K562 (cell line): ENCODE measurements at regions not wholly inside any gene's neighbourhood (a gene's known extent, or its start where the extent isn't known, plus 50 kb on each side); places are given as distances from the start of the nearest gene placed in this dataset.

Experiments used
- ATAC-seq: fragments of 200-7000 bp; cut with Tn5 transposase; 3 replicates; pipeline ENCODE4 v1.9.1; 2020; ENCODE audit warnings: moderate library complexity
- BruUV-seq: library from RNA; stranded (reverse); fragments of 400-500 nt; replicated peaks from 2 replicates; lab custom pipeline; 2021; lab: Mats Ljungman, UMichigan
- CTCF ChIA-PET: fragments of 300-600 bp; formaldehyde crosslinking; extraction: SDS; loops from one replicate; lab custom pipeline; 2021; ENCODE audit warnings: low intra/inter-chr PET ratio; lab: Yijun Ruan, JAX
- POLR2A ChIA-PET: fragments of 300-600, 350-650 bp; sonication (Branson Sonifier 250); formaldehyde crosslinking; extraction: SDS; loops from one replicate; lab custom pipeline; 2021; ENCODE audit warnings: antibody characterized with exemption, inconsistent platforms; lab: Yijun Ruan, JAX
- DNase-seq, 4 experiments: peaks; one replicate each; pipeline versions ENCODE4 v3.0.0 to v3.0.0-alpha.2; 2011 to 2018; ENCODE audit warnings: low spot score in 3 of 4, mixed read lengths in 3 of 4; ENCODE audit errors: extremely low read depth in 1 of 4
- FAIRE-seq: peaks from 2 replicates; lab custom pipeline; 2011; peaks lifted over from hg19 to GRCh38; lab: Jason Lieb, UNC
- H2AFZ ChIP-seq: 2 replicates; pipeline ENCODE4 v1.6.0; 2011; ENCODE audit warnings: low read depth, low read length, control low read depth, inconsistent platforms
- H3K27ac ChIP-seq: fragments of 200-600 bp; 3 replicates; pipeline ENCODE4 v1.8.0; 2011; ENCODE audit warnings: low read depth, mild to moderate bottlenecking, control low read depth, inconsistent platforms, low read length, moderate library complexity, mixed read lengths; ENCODE audit errors: extremely low read depth
- H3K27me3 ChIP-seq, 2 experiments: fragments of 300-600 bp in 1 of 2; 2 replicates in 1 of 2; 3 replicates in 1 of 2; pipeline versions ENCODE4 v1.6.0 to v1.8.0; 2011; ENCODE audit warnings: inconsistent platforms in 2 of 2, low read length in 2 of 2, mild to moderate bottlenecking in 1 of 2, mixed read lengths in 1 of 2, moderate library complexity in 1 of 2; ENCODE audit not compliant: control insufficient read depth in 2 of 2, insufficient read depth in 2 of 2
- H3K36me3 ChIP-seq: fragments of 300-600 bp; 3 replicates; pipeline ENCODE4 v1.8.0; 2011; ENCODE audit warnings: mild to moderate bottlenecking, low read length, inconsistent platforms; ENCODE audit not compliant: control insufficient read depth, insufficient read depth
- H3K4me1 ChIP-seq, 2 experiments: fragments of 200-600 bp in 1 of 2; replicated peaks in 1 of 2; 2 replicates in 1 of 2; 3 replicates in 1 of 2; pipeline versions ENCODE4 v1.5.1 to v1.8.0; 2011; ENCODE audit warnings: inconsistent platforms in 2 of 2, low read length in 2 of 2, mild to moderate bottlenecking in 1 of 2, mixed read lengths in 1 of 2, moderate library complexity in 1 of 2; ENCODE audit not compliant: control insufficient read depth in 2 of 2, insufficient read depth in 2 of 2
- H3K4me2 ChIP-seq: 2 replicates; pipeline ENCODE4 v1.6.1; 2011; ENCODE audit warnings: low read length, control low read depth, inconsistent platforms, mixed read lengths; ENCODE audit not compliant: insufficient read depth
- H3K4me3 ChIP-seq: fragments of 200-600 bp; sonication (generic), shearing (Covaris generic); 2 replicates; pipeline ENCODE4 v1.5.1; 2016; ENCODE audit warnings: control low read depth, inconsistent platforms
- H3K79me2 ChIP-seq: fragments of 200-600 bp; 3 replicates; pipeline ENCODE4 v1.8.0; 2011; ENCODE audit warnings: low read length, inconsistent platforms; ENCODE audit not compliant: control insufficient read depth, insufficient read depth
- H3K9ac ChIP-seq, 2 experiments: 2 replicates each; pipeline versions ENCODE4 v1.6.0 to v1.6.1; 2011; ENCODE audit warnings: low read depth in 2 of 2, low read length in 2 of 2, control low read depth in 1 of 2, inconsistent platforms in 1 of 2, mild to moderate bottlenecking in 1 of 2, mixed read lengths in 1 of 2; ENCODE audit not compliant: insufficient read depth in 1 of 2
- H3K9me1 ChIP-seq: one replicate; pipeline ENCODE4 v1.6.0; 2011; ENCODE audit warnings: inconsistent platforms, mild to moderate bottlenecking, low read length, moderate library complexity; ENCODE audit not compliant: control insufficient read depth, insufficient read depth
- H3K9me3 ChIP-seq: replicated peaks from 2 replicates; pipeline ENCODE4 v1.5.1; 2011; ENCODE audit warnings: low read depth, low read length, inconsistent platforms; ENCODE audit not compliant: control insufficient read depth, insufficient read depth
- H4K20me1 ChIP-seq: replicated peaks from 2 replicates; pipeline ENCODE4 v1.6.1; 2011; ENCODE audit warnings: low read length, inconsistent platforms, mixed read lengths; ENCODE audit not compliant: control insufficient read depth, insufficient read depth
- BRD9 ChIP-seq: fragments of 450-650 bp; IDR thresholded peaks from 2 replicates; pipeline ENCODE4 v1.6.1; 2018; ENCODE audit warnings: low read depth; ENCODE audit not compliant: partially characterized antibody
- FIP1L1 ChIP-seq: fragments of 200-400 bp; formaldehyde crosslinking; IDR thresholded peaks from 2 replicates; pipeline ENCODE4 v1.6.1; 2018; ENCODE audit warnings: mild to moderate bottlenecking, low read depth, low read length; ENCODE audit not compliant: poor library complexity, severe bottlenecking
- HMGN3 ChIP-seq: IDR thresholded peaks from 2 replicates; pipeline ENCODE4 v1.6.1; 2011; ENCODE audit warnings: borderline replicate concordance, low read depth, mild to moderate bottlenecking, mixed read lengths, low read length; ENCODE audit not compliant: insufficient read length; ENCODE audit errors: extremely low read depth
- NFE2L1 ChIP-seq: fragments of 450-650 bp; IDR thresholded peaks from 2 replicates; pipeline ENCODE4 v1.6.1; 2016; ENCODE audit warnings: missing genetic modification characterization, low read depth, mild to moderate bottlenecking, missing compliant biosample characterization, moderate library complexity, borderline replicate concordance
- RBM15 ChIP-seq: fragments of 200-400 bp; formaldehyde crosslinking; IDR thresholded peaks from 2 replicates; pipeline ENCODE4 v1.6.1; 2018; ENCODE audit warnings: mild to moderate bottlenecking, low read length, moderate library complexity; ENCODE audit not compliant: insufficient read depth
- RNF219 ChIP-seq: fragments of 250-450 bp; sonication (Bioruptor Pico); IDR thresholded peaks from 2 replicates; pipeline ENCODE4 v1.5.0; 2022; ENCODE audit warnings: mild to moderate bottlenecking
- SIRT6 ChIP-seq: IDR thresholded peaks from one replicate; pipeline ENCODE4 v1.6.1; 2012; ENCODE audit warnings: low read depth, mild to moderate bottlenecking, control low read depth, inconsistent platforms, low read length, moderate library complexity
- TBL1XR1 ChIP-seq, 2 experiments: IDR thresholded peaks; 2 replicates each; pipeline ENCODE4 v1.6.1; 2012; ENCODE audit warnings: improper control_type of control experiment in 2 of 2, low read length in 2 of 2, mild to moderate bottlenecking in 1 of 2
- ZNF511 ChIP-seq: sonication (generic); formaldehyde crosslinking; IDR thresholded peaks from 2 replicates; pipeline ENCODE4 v1.8.0; 2022; ENCODE audit warnings: mild to moderate bottlenecking, missing genetic modification reagents
- WGBS: fragments of 100-300 bp; shearing (Covaris generic); methylation state at CpG from one replicate; pipeline ENCODE4 v1.1.6; 2016; ENCODE audit warnings: low coverage, mixed read lengths; ENCODE audit not compliant: insufficient coverage; ENCODE audit errors: missing lambda C conversion rate; 5-methylcytosine and 5-hydroxymethylcytosine counted together
- in situ Hi-C: fragments of 300-500 bp; cut with MboI; formaldehyde crosslinking; loops from 4 replicates; pipeline ENCODE4 v1.15.0; 2018; ENCODE audit warnings: inconsistent platforms, mixed read lengths
- intact Hi-C: fragments of 100-400 bp; cut with micrococcal nuclease; formaldehyde crosslinking; loops from 2 replicates; pipeline ENCODE4 v1.14.2; 2022
- TF ChIP-seq, protein P1 (sequence below): fragments of 450-650 bp; IDR thresholded peaks from 2 replicates; pipeline ENCODE4 v1.6.1; 2018; ENCODE audit warnings: mild to moderate bottlenecking, low read depth; ENCODE audit not compliant: partially characterized antibody

DNA sequence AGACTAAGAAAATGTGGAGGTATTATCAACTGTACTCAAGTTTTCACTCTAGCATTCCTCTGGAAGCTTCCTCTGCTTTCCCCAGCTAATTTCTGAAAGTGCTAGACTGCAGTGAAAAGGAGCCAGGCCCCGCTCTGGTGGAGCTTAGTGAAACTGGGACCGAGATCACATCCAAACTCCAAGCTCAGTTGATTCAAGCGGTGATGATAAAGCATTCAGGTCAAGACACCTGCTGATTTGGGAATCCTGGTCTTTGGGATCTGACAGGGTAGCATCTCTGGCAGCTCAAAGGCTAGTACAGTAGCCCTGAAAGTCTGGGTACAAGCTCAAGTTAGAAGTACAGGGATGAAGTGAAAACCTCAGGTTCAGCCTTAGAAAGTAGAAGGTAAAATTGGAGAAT, 120.2 kb upstream of the CRIM1 start:
- TF ChIP-seq FIP1L1 (no peak), ZNF511 (CRISPR knock-in tag) (no peak), SIRT6 (no peak)
- POLR2A ChIA-PET, result interaction anchor here (1.1 kb wide), 1 partner anchor 15 kb away, joined by 3 read pairs; no protein-coding TSS in a partner anchor

GRCh38 chr2:36223259-36223658, 132.3 kb upstream of the CRIM1 start:
- Histone ChIP-seq H3K4me3 (no peak overlapping the region), H3K9ac (no peak overlapping the region), H2AFZ (no peak overlapping the region), H3K79me2 (no peaks in the 10 kb centered on the region), H3K4me1 (no peaks in the 10 kb centered on the region), H3K4me2 (no peak overlapping the region), H3K27ac (no peak overlapping the region), H3K27me3 (no peaks in the 10 kb centered on the region), H3K9me3 (no peaks in the 10 kb centered on the region), H3K36me3 (no peaks in the 10 kb centered on the region), H4K20me1 (no peaks in the 10 kb centered on the region), H3K9me1 (no peaks in the 10 kb centered on the region)
- BruUV-seq, result no TSS peak
- DNase-seq (no peak), FAIRE-seq (no peak), ATAC-seq (no peak)
- ChIA-PET CTCF (no interaction called here), POLR2A (no interaction called here)
- in situ Hi-C loops (no loop called here), intact Hi-C loops (no loop called here)
- WGBS, result 2% methylated on average over 3 of the region's 3 CpGs
- no peak for TF ChIP-seq NFE2L1 (tag)
- no peak for TF ChIP-seq TBL1XR1 (IDR thresholded peaks at IDR 0.05; ENCODE audit: low read length in 2 of 2)
- TF ChIP-seq RBM15, result no peak
- TF ChIP-seq SIRT6, result no peak
- no peak for TF ChIP-seq HMGN3
- TF ChIP-seq BRD9, result no peak
- TF ChIP-seq RNF219 (CRISPR knock-in tag), result no peak
- TF ChIP-seq, protein P1, sequence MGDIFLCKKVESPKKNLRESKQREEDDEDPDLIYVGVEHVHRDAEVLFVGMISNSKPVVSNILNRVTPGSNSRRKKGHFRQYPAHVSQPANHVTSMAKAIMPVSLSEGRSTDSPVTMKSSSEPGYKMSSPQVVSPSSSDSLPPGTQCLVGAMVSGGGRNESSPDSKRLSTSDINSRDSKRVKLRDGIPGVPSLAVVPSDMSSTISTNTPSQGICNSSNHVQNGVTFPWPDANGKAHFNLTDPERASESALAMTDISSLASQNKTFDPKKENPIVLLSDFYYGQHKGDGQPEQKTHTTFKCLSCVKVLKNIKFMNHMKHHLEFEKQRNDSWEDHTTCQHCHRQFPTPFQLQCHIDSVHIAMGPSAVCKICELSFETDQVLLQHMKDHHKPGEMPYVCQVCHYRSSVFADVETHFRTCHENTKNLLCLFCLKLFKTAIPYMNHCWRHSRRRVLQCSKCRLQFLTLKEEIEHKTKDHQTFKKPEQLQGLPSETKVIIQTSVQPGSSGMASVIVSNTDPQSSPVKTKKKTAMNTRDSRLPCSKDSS, result no peak

More for the DNA sequence above, 120.2 kb upstream of the CRIM1 start:
- Histone ChIP-seq H3K4me2 (no peak overlapping the region), H3K4me1 (no peaks in the 10 kb centered on the region), H3K36me3 (no peaks in the 10 kb centered on the region), H3K27me3 (no peaks in the 10 kb centered on the region), H3K27ac (no peak overlapping the region), H3K9me1 (no peaks in the 10 kb centered on the region), H4K20me1 (no peaks in the 10 kb centered on the region), H3K9me3 (no peaks in the 10 kb centered on the region; the same call in 1 of the 2 replicates), H2AFZ (no peak overlapping the region), H3K79me2 (no peaks in the 10 kb centered on the region), H3K4me3 (no peak overlapping the region), H3K9ac (no peak overlapping the region)
- ATAC-seq, result no peak
- intact Hi-C loops (no loop called here), in situ Hi-C loops (no loop called here)
- 3% methylated on average over 3 of the region's 3 CpGs for WGBS
- no peak for DNase-seq
- no TSS peak for BruUV-seq
- CTCF ChIA-PET, result no interaction called here
- FAIRE-seq, result no peak
